HUES6 (cell line): ENCODE measurements at regions not wholly inside any gene's neighbourhood (a gene's known extent, or its start where the extent isn't known, plus 50 kb on each side); places are given as distances from the start of the nearest gene placed in this dataset.
"Not testable (repeated sequence)": the region's sequence is repeated elsewhere in the genome, so short reads cannot be mapped to it uniquely, and the experiment has no call there.

ENCODE experiments used
- H3K27ac ChIP-seq: 2 replicates; pipeline ENCODE4 v1.7.0; 2013; ENCODE audit warnings: low read depth, mild to moderate bottlenecking, low read length, inconsistent platforms
- H3K27me3 ChIP-seq: 2 replicates; pipeline ENCODE4 v1.6.1; 2013; ENCODE audit warnings: low read length; ENCODE audit not compliant: control insufficient read depth, insufficient read depth
- H3K36me3 ChIP-seq: 2 replicates; pipeline ENCODE4 v1.6.1; 2013; ENCODE audit warnings: low read length; ENCODE audit not compliant: control insufficient read depth, insufficient read depth
- H3K4me1 ChIP-seq: 2 replicates; pipeline ENCODE4 v1.6.1; 2013; ENCODE audit warnings: low read length; ENCODE audit not compliant: control insufficient read depth, insufficient read depth
- H3K4me3 ChIP-seq: 2 replicates; pipeline ENCODE4 v1.5.1; 2013; ENCODE audit warnings: low read depth, low read length
- H3K9ac ChIP-seq: one replicate; pipeline ENCODE4 v1.6.1; 2013; ENCODE audit warnings: mild to moderate bottlenecking, low read length
- H3K9me3 ChIP-seq: 2 replicates; pipeline ENCODE4 v1.6.1; 2013; ENCODE audit warnings: low read depth, low read length; ENCODE audit not compliant: control insufficient read depth, insufficient read depth

- H3K36me3 ChIP-seq: no peaks in the 10 kb centered on the region
- no peak overlapping the region for H3K27ac ChIP-seq
- H3K4me3 ChIP-seq: no peak overlapping the region
- H3K9me3 ChIP-seq: no peaks in the 10 kb centered on the region; the same call in 1 of the 2 replicates
- no peaks in the 10 kb centered on the region for H3K27me3 ChIP-seq
- no peak overlapping the region for H3K9ac ChIP-seq
- H3K4me1 ChIP-seq: no peaks in the 10 kb centered on the region
These were observed 113.4 kb upstream of the GPR141 start for GRCh38 chr7:37570145-37570544.

GRCh38 chr7:37571806-37572205 lies 111.8 kb upstream of the GPR141 start:
- Histone ChIP-seq H3K4me3 (no peak overlapping the region), H3K9me3 (no peaks in the 10 kb centered on the region; the same call in 1 of the 2 replicates), H3K36me3 (no peaks in the 10 kb centered on the region), H3K27ac (no peak overlapping the region), H3K4me1 (no peaks in the 10 kb centered on the region), H3K27me3 (no peaks in the 10 kb centered on the region), H3K9ac (no peak overlapping the region)

- H3K9ac ChIP-seq: no peak overlapping the region
- H3K27me3 ChIP-seq: no peaks in the 10 kb centered on the region
- no peak overlapping the region for H3K4me3 ChIP-seq
- H3K9me3 ChIP-seq: no peaks in the 10 kb centered on the region
- no peaks in the 10 kb centered on the region for H3K36me3 ChIP-seq
- H3K4me1 ChIP-seq: peaks cover 9% of the 10 kb centered on the region
- H3K27ac ChIP-seq: no peak overlapping the region
These were observed 106.2 kb upstream of the GPR141 start for GRCh38 chr7:37577412-37577811.

- H3K4me3 ChIP-seq: no peak overlapping the region
These were observed 105.7 kb upstream of the GPR141 start for GRCh38 chr7:37577901-37578300.

GRCh38 chr7:37578350-37578749 lies 105.2 kb upstream of the GPR141 start:
- Histone ChIP-seq H3K9ac (no peak overlapping the region), H3K36me3 (no peaks in the 10 kb centered on the region), H3K4me1 (peaks cover 9% of the 10 kb centered on the region), H3K4me3 (no peak overlapping the region), H3K27me3 (no peaks in the 10 kb centered on the region), H3K9me3 (no peaks in the 10 kb centered on the region), H3K27ac (0 out of 2 replicates have a peak overlapping the region, but pooled peaks have one; percentile 22)

More at GRCh38 chr7:37577901-37578300, 105.7 kb upstream of the GPR141 start:
- H3K27ac ChIP-seq: 0 out of 2 replicates have a peak overlapping the region, but pooled peaks have one; percentile 22
- H3K9me3 ChIP-seq: no peaks in the 10 kb centered on the region
- H3K4me1 ChIP-seq: peaks cover 9% of the 10 kb centered on the region
- no peaks in the 10 kb centered on the region for H3K27me3 ChIP-seq
- no peaks in the 10 kb centered on the region for H3K36me3 ChIP-seq
- no peak overlapping the region for H3K9ac ChIP-seq

GRCh38 chr7:37580376-37580775 lies 103.2 kb upstream of the GPR141 start:
- Histone ChIP-seq H3K27ac (no peak overlapping the region), H3K9me3 (no peaks in the 10 kb centered on the region), H3K27me3 (no peaks in the 10 kb centered on the region), H3K4me3 (no peak overlapping the region), H3K4me1 (peaks cover 9% of the 10 kb centered on the region), H3K9ac (no peak overlapping the region), H3K36me3 (no peaks in the 10 kb centered on the region)

- not testable (repeated sequence) for H3K9me3 ChIP-seq, H3K27ac ChIP-seq, H3K4me3 ChIP-seq, H3K36me3 ChIP-seq, H3K4me1 ChIP-seq, H3K9ac ChIP-seq, H3K27me3 ChIP-seq
These were observed 98.7 kb upstream of the GPR141 start for GRCh38 chr7:37584651-37585463.

GRCh38 chr7:37590824-37591223 lies 92.7 kb upstream of the GPR141 start:
- peaks cover 10% of the 10 kb centered on the region; the same call in 1 of the 2 replicates for H3K9me3 ChIP-seq
- no peaks in the 10 kb centered on the region for H3K4me1 ChIP-seq
- H3K27me3 ChIP-seq: no peaks in the 10 kb centered on the region
- no peak overlapping the region for H3K4me3 ChIP-seq
- no peaks in the 10 kb centered on the region for H3K36me3 ChIP-seq
- no peak overlapping the region for H3K27ac ChIP-seq
- H3K9ac ChIP-seq: no peak overlapping the region

- Histone ChIP-seq H3K27ac (no peak overlapping the region), H3K9me3 (peaks cover 10% of the 10 kb centered on the region; the same call in 1 of the 2 replicates), H3K4me1 (no peaks in the 10 kb centered on the region), H3K9ac (no peak overlapping the region), H3K4me3 (no peak overlapping the region), H3K27me3 (no peaks in the 10 kb centered on the region), H3K36me3 (no peaks in the 10 kb centered on the region)
These were observed 91.2 kb upstream of the GPR141 start for GRCh38 chr7:37592366-37592765.

- Histone ChIP-seq H3K9ac (no peak overlapping the region), H3K27me3 (no peaks in the 10 kb centered on the region), H3K36me3 (no peaks in the 10 kb centered on the region), H3K9me3 (peaks cover 10% of the 10 kb centered on the region; the same call in 1 of the 2 replicates), H3K4me1 (no peaks in the 10 kb centered on the region), H3K4me3 (no peak overlapping the region), H3K27ac (no peak overlapping the region)
These were observed 89.0 kb upstream of the GPR141 start for GRCh38 chr7:37594602-37595001.

- Histone ChIP-seq H3K27ac (no peak overlapping the region), H3K27me3 (no peaks in the 10 kb centered on the region), H3K4me1 (no peaks in the 10 kb centered on the region), H3K9ac (no peak overlapping the region), H3K4me3 (no peak overlapping the region), H3K9me3 (peaks cover 1% of the 10 kb centered on the region; the same call in 1 of the 2 replicates), H3K36me3 (no peaks in the 10 kb centered on the region)
These were observed 84.7 kb upstream of the GPR141 start for GRCh38 chr7:37598824-37599223.
